HEK293 (cell line): ENCODE measurements at regions not wholly inside any gene's neighbourhood (a gene's known extent, or its start where the extent isn't known, plus 50 kb on each side); places are given as distances from the start of the nearest gene placed in this dataset.

Source experiments
- CTCF ChIA-PET: fragments of 350-600 bp; formaldehyde crosslinking; extraction: SDS; loops from one replicate; lab custom pipeline; 2021; ENCODE audit warnings: antibody characterized with exemption; lab: Yijun Ruan, JAX
- POLR2A ChIA-PET: fragments of 300-600 bp; formaldehyde crosslinking; extraction: SDS; loops from one replicate; lab custom pipeline; 2020; ENCODE audit warnings: antibody characterized with exemption, inconsistent platforms; lab: Yijun Ruan, JAX
- H3K27ac ChIP-seq: fragments of 200-500 bp; sonication (Bioruptor generic); 2 replicates; pipeline ENCODE4 v1.5.1; 2014; ENCODE audit warnings: low read depth, low read length, control low read depth, inconsistent platforms; ENCODE audit errors: extremely low read depth
- H3K36me3 ChIP-seq, 2 experiments: fragments of 200-500 bp in 1 of 2; sonication (Bioruptor generic) in 1 of 2; 1 replicate in 1 of 2; 2 replicates in 1 of 2; pipeline ENCODE4 v1.5.1; 2014 to 2017; ENCODE audit warnings: inconsistent platforms in 2 of 2, low read length in 2 of 2; ENCODE audit not compliant: control insufficient read depth in 2 of 2, insufficient read depth in 1 of 2
- H3K4me1 ChIP-seq: fragments of 200-500 bp; sonication (Bioruptor generic); 2 replicates; pipeline ENCODE4 v1.5.1; 2014; ENCODE audit warnings: mild to moderate bottlenecking, low read length, inconsistent platforms; ENCODE audit not compliant: control insufficient read depth, insufficient read depth
- H3K4me3 ChIP-seq: 2 replicates; pipeline ENCODE4 v1.5.1; 2011; ENCODE audit warnings: low read depth, mild to moderate bottlenecking, control low read depth, low read length, moderate library complexity
- H3K9me3 ChIP-seq: fragments of 200-500 bp; sonication (Bioruptor generic); 2 replicates; pipeline ENCODE4 v1.5.1; 2014; ENCODE audit warnings: low read depth, low read length, inconsistent platforms; ENCODE audit not compliant: control insufficient read depth, insufficient read depth
- HIC1 ChIP-seq: fragments of 450-650 bp; formaldehyde crosslinking; IDR thresholded peaks from 2 replicates; pipeline ENCODE4 v1.5.1; 2016; ENCODE audit warnings: missing biosample characterization, missing genetic modification characterization
- YY1 ChIP-seq: fragments of 450-650 bp; formaldehyde crosslinking; IDR thresholded peaks from 2 replicates; pipeline ENCODE4 v1.5.1; 2018; ENCODE audit warnings: missing biosample characterization, missing genetic modification characterization
- ZFP69B ChIP-seq: fragments of 450-650 bp; formaldehyde crosslinking; IDR thresholded peaks from 2 replicates; pipeline ENCODE4 v1.5.1; 2016; ENCODE audit warnings: missing biosample characterization, missing genetic modification characterization
- ZNF114 ChIP-seq: fragments of 450-650 bp; formaldehyde crosslinking; IDR thresholded peaks from 2 replicates; pipeline ENCODE4 v1.5.0; 2017; ENCODE audit warnings: missing biosample characterization, missing genetic modification characterization
- ZNF16 ChIP-seq: fragments of 450-650 bp; formaldehyde crosslinking; IDR thresholded peaks from 2 replicates; pipeline ENCODE4 v1.5.1; 2016; ENCODE audit warnings: low read depth, missing biosample characterization, missing genetic modification characterization
- ZNF341 ChIP-seq: fragments of 450-650 bp; formaldehyde crosslinking; IDR thresholded peaks from 2 replicates; pipeline ENCODE4; 2016; ENCODE audit warnings: low read depth, missing biosample characterization, missing genetic modification characterization
- ZNF366 ChIP-seq: fragments of 450-650 bp; formaldehyde crosslinking; conservative IDR thresholded peaks from 2 replicates; pipeline ENCODE4 v1.5.1; 2016; ENCODE audit warnings: missing biosample characterization, missing genetic modification characterization
- ZNF394 ChIP-seq: fragments of 450-650 bp; formaldehyde crosslinking; IDR thresholded peaks from 2 replicates; pipeline ENCODE4 v1.5.1; 2016; ENCODE audit warnings: missing biosample characterization, missing genetic modification characterization, mild to moderate bottlenecking, moderate library complexity, borderline replicate concordance
- ZNF549 ChIP-seq: fragments of 450-650 bp; IDR thresholded peaks from 2 replicates; pipeline ENCODE4 v1.5.1; 2018; ENCODE audit warnings: missing biosample characterization, missing genetic modification characterization, mild to moderate bottlenecking, inconsistent platforms, moderate library complexity
- ZNF707 ChIP-seq: fragments of 450-650 bp; formaldehyde crosslinking; IDR thresholded peaks from 2 replicates; pipeline ENCODE4 v1.5.1; 2016; ENCODE audit warnings: missing biosample characterization, missing genetic modification characterization
- ZSCAN23 ChIP-seq: fragments of 450-650 bp; formaldehyde crosslinking; IDR thresholded peaks from 2 replicates; pipeline ENCODE4 v1.5.1; 2016; ENCODE audit warnings: missing biosample characterization, missing genetic modification characterization
- TF ChIP-seq, protein P1 (sequence below): fragments of 450-650 bp; formaldehyde crosslinking; IDR thresholded peaks from 2 replicates; pipeline ENCODE4 v1.5.1; 2016; ENCODE audit warnings: missing biosample characterization, missing genetic modification characterization, borderline replicate concordance
- TF ChIP-seq, protein P2 (sequence below): fragments of 450-650 bp; formaldehyde crosslinking; IDR thresholded peaks from 2 replicates; pipeline ENCODE4 v1.5.1; 2017; ENCODE audit warnings: missing biosample characterization, mild to moderate bottlenecking, missing genetic modification characterization, moderate library complexity
- TF ChIP-seq, protein P3 (sequence below): fragments of 450-650 bp; formaldehyde crosslinking; conservative IDR thresholded peaks from 2 replicates; pipeline ENCODE4 v1.5.1; 2016; ENCODE audit warnings: low read depth, missing biosample characterization, missing genetic modification characterization

DNA sequence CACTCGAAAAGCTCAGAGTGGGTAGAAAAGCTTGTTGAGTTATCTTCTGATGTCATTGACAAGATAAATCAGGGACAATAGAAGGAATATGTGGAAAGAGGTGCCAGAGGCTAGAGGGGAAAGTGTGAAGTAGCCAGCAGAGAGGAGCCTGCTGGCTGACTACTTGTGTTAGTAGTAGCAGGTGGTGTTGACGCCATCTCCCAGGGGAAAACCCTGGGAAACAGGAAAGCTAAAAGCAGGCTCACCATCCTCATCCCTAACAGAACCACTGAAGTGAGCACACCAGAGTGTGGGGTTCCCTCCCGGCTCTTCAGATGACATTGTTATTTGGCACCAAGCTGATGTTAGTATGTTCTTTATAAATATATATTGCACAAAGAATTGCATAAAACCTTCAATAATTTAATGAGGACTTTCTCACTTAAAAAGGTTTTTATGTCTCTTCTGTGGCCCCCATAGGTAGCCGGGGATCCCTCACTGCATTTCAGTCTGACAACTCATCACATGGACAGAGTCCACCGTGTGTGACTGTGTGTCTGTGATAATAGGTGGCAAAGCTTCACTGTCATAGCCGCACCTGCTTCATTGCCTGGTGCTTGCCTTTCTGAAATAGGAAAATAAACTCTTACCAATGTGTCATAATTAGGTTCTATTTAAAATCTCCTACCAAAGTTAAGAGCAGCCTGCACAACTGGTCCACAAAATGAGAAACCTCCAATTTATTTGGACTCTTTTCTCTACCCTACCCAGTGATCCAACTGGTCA, 63.2 kb upstream of the TOP3B start:
- Histone ChIP-seq H3K9me3 (no peaks in the 10 kb centered on the region), H3K36me3 (no peaks in the 10 kb centered on the region), H3K4me3 (no peak overlapping the region), H3K4me1 (no peaks in the 10 kb centered on the region), H3K27ac (no peak overlapping the region)
- CTCF ChIA-PET = interaction anchor here (0.6 to 1.6 kb wide), 3 partner anchors 12 to 1025 kb away, joined by 3 to 4 read pairs (median 3); partner anchors contain the start of gene PPM1F
- POLR2A ChIA-PET = no interaction called here
- TF ChIP-seq HIC1 (tag by site-specific recombination) (no peak), ZNF341 (tag by site-specific recombination) (no peak)

- Histone ChIP-seq H3K27ac (no peak overlapping the region), H3K36me3 (no peaks in the 10 kb centered on the region), H3K4me1 (no peaks in the 10 kb centered on the region), H3K4me3 (no peak overlapping the region), H3K9me3 (no peaks in the 10 kb centered on the region)
- POLR2A ChIA-PET = no interaction called here
- TF ChIP-seq YY1 (tag by site-specific recombination) = no peak
- TF ChIP-seq, protein P1, sequence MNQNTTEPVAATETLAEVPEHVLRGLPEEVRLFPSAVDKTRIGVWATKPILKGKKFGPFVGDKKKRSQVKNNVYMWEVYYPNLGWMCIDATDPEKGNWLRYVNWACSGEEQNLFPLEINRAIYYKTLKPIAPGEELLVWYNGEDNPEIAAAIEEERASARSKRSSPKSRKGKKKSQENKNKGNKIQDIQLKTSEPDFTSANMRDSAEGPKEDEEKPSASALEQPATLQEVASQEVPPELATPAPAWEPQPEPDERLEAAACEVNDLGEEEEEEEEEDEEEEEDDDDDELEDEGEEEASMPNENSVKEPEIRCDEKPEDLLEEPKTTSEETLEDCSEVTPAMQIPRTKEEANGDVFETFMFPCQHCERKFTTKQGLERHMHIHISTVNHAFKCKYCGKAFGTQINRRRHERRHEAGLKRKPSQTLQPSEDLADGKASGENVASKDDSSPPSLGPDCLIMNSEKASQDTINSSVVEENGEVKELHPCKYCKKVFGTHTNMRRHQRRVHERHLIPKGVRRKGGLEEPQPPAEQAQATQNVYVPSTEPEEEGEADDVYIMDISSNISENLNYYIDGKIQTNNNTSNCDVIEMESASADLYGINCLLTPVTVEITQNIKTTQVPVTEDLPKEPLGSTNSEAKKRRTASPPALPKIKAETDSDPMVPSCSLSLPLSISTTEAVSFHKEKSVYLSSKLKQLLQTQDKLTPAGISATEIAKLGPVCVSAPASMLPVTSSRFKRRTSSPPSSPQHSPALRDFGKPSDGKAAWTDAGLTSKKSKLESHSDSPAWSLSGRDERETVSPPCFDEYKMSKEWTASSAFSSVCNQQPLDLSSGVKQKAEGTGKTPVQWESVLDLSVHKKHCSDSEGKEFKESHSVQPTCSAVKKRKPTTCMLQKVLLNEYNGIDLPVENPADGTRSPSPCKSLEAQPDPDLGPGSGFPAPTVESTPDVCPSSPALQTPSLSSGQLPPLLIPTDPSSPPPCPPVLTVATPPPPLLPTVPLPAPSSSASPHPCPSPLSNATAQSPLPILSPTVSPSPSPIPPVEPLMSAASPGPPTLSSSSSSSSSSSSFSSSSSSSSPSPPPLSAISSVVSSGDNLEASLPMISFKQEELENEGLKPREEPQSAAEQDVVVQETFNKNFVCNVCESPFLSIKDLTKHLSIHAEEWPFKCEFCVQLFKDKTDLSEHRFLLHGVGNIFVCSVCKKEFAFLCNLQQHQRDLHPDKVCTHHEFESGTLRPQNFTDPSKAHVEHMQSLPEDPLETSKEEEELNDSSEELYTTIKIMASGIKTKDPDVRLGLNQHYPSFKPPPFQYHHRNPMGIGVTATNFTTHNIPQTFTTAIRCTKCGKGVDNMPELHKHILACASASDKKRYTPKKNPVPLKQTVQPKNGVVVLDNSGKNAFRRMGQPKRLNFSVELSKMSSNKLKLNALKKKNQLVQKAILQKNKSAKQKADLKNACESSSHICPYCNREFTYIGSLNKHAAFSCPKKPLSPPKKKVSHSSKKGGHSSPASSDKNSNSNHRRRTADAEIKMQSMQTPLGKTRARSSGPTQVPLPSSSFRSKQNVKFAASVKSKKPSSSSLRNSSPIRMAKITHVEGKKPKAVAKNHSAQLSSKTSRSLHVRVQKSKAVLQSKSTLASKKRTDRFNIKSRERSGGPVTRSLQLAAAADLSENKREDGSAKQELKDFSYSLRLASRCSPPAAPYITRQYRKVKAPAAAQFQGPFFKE (tag by site-specific recombination) = no peak
- TF ChIP-seq ZNF707 (tag by site-specific recombination) = no peak
- TF ChIP-seq, protein P2, sequence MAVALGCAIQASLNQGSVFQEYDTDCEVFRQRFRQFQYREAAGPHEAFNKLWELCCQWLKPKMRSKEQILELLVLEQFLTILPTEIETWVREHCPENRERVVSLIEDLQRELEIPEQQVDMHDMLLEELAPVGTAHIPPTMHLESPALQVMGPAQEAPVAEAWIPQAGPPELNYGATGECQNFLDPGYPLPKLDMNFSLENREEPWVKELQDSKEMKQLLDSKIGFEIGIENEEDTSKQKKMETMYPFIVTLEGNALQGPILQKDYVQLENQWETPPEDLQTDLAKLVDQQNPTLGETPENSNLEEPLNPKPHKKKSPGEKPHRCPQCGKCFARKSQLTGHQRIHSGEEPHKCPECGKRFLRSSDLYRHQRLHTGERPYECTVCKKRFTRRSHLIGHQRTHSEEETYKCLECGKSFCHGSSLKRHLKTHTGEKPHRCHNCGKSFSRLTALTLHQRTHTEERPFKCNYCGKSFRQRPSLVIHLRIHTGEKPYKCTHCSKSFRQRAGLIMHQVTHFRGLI (tag by site-specific recombination) = no peak
- TF ChIP-seq ZSCAN23 (tag by site-specific recombination) = no peak
- no peak for TF ChIP-seq ZFP69B (tag by site-specific recombination)
- no peak for TF ChIP-seq ZNF549
- TF ChIP-seq ZNF16 (tag by site-specific recombination) = no peak
- TF ChIP-seq, protein P3, sequence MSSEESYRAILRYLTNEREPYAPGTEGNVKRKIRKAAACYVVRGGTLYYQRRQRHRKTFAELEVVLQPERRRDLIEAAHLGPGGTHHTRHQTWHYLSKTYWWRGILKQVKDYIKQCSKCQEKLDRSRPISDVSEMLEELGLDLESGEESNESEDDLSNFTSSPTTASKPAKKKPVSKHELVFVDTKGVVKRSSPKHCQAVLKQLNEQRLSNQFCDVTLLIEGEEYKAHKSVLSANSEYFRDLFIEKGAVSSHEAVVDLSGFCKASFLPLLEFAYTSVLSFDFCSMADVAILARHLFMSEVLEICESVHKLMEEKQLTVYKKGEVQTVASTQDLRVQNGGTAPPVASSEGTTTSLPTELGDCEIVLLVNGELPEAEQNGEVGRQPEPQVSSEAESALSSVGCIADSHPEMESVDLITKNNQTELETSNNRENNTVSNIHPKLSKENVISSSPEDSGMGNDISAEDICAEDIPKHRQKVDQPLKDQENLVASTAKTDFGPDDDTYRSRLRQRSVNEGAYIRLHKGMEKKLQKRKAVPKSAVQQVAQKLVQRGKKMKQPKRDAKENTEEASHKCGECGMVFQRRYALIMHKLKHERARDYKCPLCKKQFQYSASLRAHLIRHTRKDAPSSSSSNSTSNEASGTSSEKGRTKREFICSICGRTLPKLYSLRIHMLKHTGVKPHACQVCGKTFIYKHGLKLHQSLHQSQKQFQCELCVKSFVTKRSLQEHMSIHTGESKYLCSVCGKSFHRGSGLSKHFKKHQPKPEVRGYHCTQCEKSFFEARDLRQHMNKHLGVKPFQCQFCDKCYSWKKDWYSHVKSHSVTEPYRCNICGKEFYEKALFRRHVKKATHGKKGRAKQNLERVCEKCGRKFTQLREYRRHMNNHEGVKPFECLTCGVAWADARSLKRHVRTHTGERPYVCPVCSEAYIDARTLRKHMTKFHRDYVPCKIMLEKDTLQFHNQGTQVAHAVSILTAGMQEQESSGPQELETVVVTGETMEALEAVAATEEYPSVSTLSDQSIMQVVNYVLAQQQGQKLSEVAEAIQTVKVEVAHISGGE (tag by site-specific recombination) = no peak
- TF ChIP-seq ZNF394 = no peak
- no peak for TF ChIP-seq ZNF114 (tag by site-specific recombination)
- TF ChIP-seq ZNF366 (tag by site-specific recombination) = no peak
- TF ChIP-seq, all 188 proteins: peak for 0
- CTCF ChIA-PET = interaction anchor here (0.6 to 1.1 kb wide), 3 partner anchors 67 to 804 kb away, joined by 3 read pairs; no protein-coding TSS in a partner anchor
These were observed 61.6 kb upstream of the TOP3B start for GRCh38 chr22:22044153-22044552.
